Activated CD4-positive, alpha-beta T cell treated with anti-CD3 and anti-CD28 coated beads, Interleukin-2, amount 10 ng/mL, durations not matched to agents 7 days and 5 days (primary cell): ENCODE measurements at regions not wholly inside any gene's neighbourhood (a gene's known extent, or its start where the extent isn't known, plus 50 kb on each side); places are given as distances from the start of the nearest gene placed in this dataset.

Experiments used
- CTCF ChIA-PET: fragments of 350-600 bp; sonication (Branson Sonifier 250); formaldehyde crosslinking; loops from one replicate; lab custom pipeline; 2021; ENCODE audit warnings: antibody characterized with exemption; lab: Charles Lee
- POLR2A ChIA-PET: fragments of 350-600 bp; sonication (Branson Sonifier 250); formaldehyde crosslinking; loops from one replicate; lab custom pipeline; 2021; ENCODE audit warnings: antibody characterized with exemption; lab: Charles Lee
- DNase-seq: peaks from one replicate; pipeline ENCODE4 v3.0.0-alpha.2; 2020
- H3K27ac Mint-ChIP-seq: one replicate; pipeline ENCODE4 v1.8.0; 2021; ENCODE audit warnings: mild to moderate bottlenecking, moderate library complexity, mixed read lengths
- H3K27me3 Mint-ChIP-seq: one replicate; pipeline ENCODE4 v1.8.0; 2021; ENCODE audit warnings: mixed read lengths
- H3K36me3 Mint-ChIP-seq: one replicate; pipeline ENCODE4 v1.8.0; 2021; ENCODE audit warnings: low read depth, mixed read lengths
- H3K4me1 Mint-ChIP-seq: one replicate; pipeline ENCODE4 v1.8.0; 2021; ENCODE audit warnings: mixed read lengths
- H3K4me3 Mint-ChIP-seq: one replicate; pipeline ENCODE4 v1.8.0; 2021; ENCODE audit warnings: mild to moderate bottlenecking, moderate library complexity, mixed read lengths
- H3K9me3 Mint-ChIP-seq: one replicate; pipeline ENCODE4 v1.8.0; 2021; ENCODE audit warnings: mixed read lengths

DNA sequence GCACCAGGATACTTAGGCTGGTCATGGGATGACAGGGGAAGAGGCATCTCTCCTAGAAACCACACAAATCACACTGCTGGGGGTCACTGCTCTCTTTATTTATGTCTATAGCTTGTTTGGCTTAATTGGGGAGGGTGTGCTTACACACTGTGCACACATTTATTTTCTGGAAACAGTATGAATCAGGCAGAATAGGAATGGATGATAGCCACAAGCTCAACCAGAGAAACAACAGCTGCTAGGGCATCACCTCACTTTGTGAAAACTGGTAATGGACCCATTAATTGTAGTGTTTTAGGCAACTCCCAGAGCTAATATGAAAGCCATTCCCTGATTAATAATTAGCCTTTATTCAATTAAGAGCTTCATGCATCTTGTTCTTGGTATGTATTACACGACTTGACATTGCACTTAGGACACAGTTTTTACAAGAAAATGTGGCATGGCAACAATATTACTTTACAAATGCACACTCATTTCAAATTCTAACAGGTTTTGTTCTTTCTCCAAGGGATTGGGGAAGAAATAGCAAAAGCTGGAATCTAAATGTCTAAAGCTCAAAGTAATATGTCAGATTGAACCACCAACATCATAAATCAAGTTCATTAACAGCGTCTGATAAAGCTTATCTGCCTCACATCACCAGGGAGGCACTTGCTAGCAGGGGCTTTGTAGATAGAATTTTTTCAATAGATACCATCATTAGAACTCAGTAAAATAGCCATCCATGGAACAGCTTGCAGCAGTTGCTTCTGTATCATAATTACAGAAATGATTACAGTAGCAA lies 361.9 kb upstream of the FSHR start:
- POLR2A ChIA-PET = no interaction called here
- CTCF ChIA-PET = interaction anchor here (1.4 kb wide), 1 partner anchor 11 kb away, joined by 4 read pairs; no protein-coding TSS in a partner anchor
- H3K9me3 Mint-ChIP-seq = peaks cover 8% of the 10 kb centered on the region
- no peaks in the 10 kb centered on the region for H3K4me1 Mint-ChIP-seq
- no peak for DNase-seq
- H3K4me3 Mint-ChIP-seq = no peak overlapping the region
- H3K36me3 Mint-ChIP-seq = no peaks in the 10 kb centered on the region
- H3K27me3 Mint-ChIP-seq = no peaks in the 10 kb centered on the region
- H3K27ac Mint-ChIP-seq = no peak overlapping the region

DNA sequence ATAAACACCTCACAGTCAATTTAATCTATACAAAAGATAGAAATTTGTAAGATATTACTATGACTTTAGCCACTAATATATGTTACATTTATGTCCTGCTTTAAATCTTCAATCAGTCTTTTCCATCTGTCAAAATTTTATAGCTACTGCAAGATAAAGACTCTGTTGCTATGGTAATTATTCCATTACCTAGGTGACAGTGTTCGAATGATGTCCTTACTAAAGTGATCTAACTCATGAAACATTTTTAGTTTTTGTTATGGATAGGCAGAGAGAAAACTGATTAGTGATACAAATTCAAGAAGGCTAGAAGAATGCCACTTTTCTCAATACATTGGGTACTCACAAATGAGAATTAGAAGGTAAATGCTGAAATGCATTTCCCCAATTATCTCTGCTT lies 359.9 kb upstream of the FSHR start:
- no peaks in the 10 kb centered on the region for H3K4me1 Mint-ChIP-seq
- no peak overlapping the region for H3K27ac Mint-ChIP-seq
- no peaks in the 10 kb centered on the region for H3K36me3 Mint-ChIP-seq
- peaks cover 8% of the 10 kb centered on the region for H3K9me3 Mint-ChIP-seq
- H3K4me3 Mint-ChIP-seq = no peak overlapping the region
- ChIA-PET CTCF (no interaction called here), POLR2A (no interaction called here)
- no peaks in the 10 kb centered on the region for H3K27me3 Mint-ChIP-seq
- DNase-seq = no peak

DNA sequence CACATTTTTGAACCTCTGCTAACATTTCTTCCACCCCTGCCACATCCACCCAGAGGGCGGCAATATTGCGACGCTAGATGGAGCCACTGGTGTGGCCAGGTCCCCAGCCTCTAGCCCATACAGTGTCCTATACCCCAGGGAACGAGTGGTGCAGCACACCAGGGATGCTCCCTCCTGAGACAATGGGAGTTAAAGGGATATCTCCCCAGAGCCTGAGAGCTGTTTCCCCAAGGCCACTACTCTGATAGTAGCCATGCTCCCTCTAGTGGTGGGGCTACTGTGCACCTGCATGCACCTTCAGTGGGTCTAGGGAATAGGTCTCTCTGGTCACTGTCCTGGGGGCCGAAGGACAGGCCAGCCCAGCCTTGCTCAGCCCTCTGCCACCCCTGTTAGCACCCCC lies 336.4 kb upstream of the FSHR start:
- H3K4me1 Mint-ChIP-seq = no peaks in the 10 kb centered on the region
- no peak overlapping the region for H3K4me3 Mint-ChIP-seq
- H3K9me3 Mint-ChIP-seq = peaks cover 3% of the 10 kb centered on the region
- no peaks in the 10 kb centered on the region for H3K27me3 Mint-ChIP-seq
- ChIA-PET POLR2A (no interaction called here), CTCF (no interaction called here)
- peak; percentile 16 for DNase-seq
- no peaks in the 10 kb centered on the region for H3K36me3 Mint-ChIP-seq
- H3K27ac Mint-ChIP-seq = no peak overlapping the region

DNA sequence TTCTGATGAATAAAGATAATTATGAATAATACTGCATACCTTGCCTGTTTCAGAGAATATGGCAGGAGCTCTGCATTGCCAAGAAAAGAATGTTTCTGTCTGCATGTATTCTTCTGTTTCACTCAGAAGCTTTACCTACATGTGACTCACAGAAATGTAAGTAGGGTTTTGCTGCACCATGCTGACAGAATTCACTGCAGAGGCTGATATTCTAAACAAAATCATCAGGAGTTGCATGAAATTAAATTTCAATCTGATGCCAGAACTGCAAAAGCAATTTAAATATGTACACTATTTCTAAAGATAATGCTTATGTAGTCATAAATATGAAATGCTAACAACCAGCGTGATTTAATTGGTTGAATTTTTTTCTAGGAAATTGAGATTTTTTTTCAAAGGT lies 332.8 kb upstream of the FSHR start:
- no peak overlapping the region for H3K4me3 Mint-ChIP-seq
- no peaks in the 10 kb centered on the region for H3K36me3 Mint-ChIP-seq
- H3K27me3 Mint-ChIP-seq = no peaks in the 10 kb centered on the region
- ChIA-PET POLR2A (no interaction called here), CTCF (no interaction called here)
- H3K4me1 Mint-ChIP-seq = no peaks in the 10 kb centered on the region
- no peak overlapping the region for H3K27ac Mint-ChIP-seq
- DNase-seq = no peak
- peaks cover 6% of the 10 kb centered on the region for H3K9me3 Mint-ChIP-seq

DNA sequence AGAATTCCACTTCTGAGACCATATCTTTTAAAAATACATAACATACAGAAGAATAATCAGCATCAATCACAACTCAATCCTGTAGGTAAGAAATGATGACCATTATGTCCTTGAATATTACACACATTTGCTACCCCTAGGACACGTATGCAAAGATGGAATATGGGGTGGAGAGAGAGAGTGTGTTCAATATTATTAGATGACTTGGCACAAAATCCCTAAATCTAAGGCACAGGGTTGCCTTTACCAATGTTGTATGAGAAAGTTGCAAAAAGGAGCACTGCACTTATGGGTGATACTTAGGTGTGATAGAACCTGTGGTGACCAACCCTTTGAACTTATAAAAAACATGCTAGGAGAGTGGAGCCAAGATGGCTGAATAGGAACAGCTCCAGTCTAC lies 326.2 kb upstream of the FSHR start:
- no peak for DNase-seq
- H3K4me1 Mint-ChIP-seq = no peaks in the 10 kb centered on the region
- CTCF ChIA-PET = no interaction called here
- no peak overlapping the region for H3K27ac Mint-ChIP-seq
- H3K27me3 Mint-ChIP-seq = no peaks in the 10 kb centered on the region
- H3K4me3 Mint-ChIP-seq = no peak overlapping the region
- POLR2A ChIA-PET = no interaction called here
- peaks cover 14% of the 10 kb centered on the region for H3K9me3 Mint-ChIP-seq
- no peaks in the 10 kb centered on the region for H3K36me3 Mint-ChIP-seq

DNA sequence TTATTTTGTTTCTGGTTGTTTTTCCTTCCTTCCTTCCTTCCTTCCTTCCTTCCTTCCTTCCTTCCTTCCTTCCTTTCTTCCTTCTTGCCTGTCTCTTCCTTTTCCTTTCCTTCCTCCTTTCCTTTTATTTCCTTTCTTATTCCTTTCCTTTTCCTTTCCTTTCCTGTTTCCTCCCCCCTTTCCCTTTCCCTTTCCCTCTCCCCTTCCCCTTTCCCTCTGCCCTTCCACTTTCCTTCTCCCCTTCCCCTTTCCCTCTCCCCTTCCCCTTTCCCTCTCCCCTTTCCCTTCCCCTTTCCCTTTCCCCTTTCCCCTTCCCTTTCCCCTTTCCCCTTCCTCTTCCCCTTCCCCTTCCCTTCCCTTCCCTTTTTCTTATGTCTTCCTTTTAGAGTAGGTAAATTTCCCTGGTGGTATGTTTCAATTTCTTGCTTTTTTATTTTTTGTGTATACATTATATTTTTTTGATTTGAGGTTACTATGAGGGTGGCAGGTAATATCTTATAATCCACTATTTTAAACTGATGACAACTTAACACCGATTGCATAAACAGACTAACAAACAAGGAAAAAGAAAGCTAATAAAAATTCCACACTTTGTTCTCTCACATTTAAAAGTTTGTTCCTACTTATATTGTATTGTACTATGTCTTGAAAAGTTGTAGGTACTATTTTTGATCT lies 311.0 kb upstream of the FSHR start:
- CTCF ChIA-PET = no interaction called here
- H3K36me3 Mint-ChIP-seq = no peaks in the 10 kb centered on the region
- POLR2A ChIA-PET = no interaction called here
- no peak for DNase-seq
- H3K27me3 Mint-ChIP-seq = no peaks in the 10 kb centered on the region
- no peak overlapping the region for H3K4me3 Mint-ChIP-seq
- no peak overlapping the region for H3K27ac Mint-ChIP-seq
- peaks cover 9% of the 10 kb centered on the region for H3K9me3 Mint-ChIP-seq
- no peaks in the 10 kb centered on the region for H3K4me1 Mint-ChIP-seq

DNA sequence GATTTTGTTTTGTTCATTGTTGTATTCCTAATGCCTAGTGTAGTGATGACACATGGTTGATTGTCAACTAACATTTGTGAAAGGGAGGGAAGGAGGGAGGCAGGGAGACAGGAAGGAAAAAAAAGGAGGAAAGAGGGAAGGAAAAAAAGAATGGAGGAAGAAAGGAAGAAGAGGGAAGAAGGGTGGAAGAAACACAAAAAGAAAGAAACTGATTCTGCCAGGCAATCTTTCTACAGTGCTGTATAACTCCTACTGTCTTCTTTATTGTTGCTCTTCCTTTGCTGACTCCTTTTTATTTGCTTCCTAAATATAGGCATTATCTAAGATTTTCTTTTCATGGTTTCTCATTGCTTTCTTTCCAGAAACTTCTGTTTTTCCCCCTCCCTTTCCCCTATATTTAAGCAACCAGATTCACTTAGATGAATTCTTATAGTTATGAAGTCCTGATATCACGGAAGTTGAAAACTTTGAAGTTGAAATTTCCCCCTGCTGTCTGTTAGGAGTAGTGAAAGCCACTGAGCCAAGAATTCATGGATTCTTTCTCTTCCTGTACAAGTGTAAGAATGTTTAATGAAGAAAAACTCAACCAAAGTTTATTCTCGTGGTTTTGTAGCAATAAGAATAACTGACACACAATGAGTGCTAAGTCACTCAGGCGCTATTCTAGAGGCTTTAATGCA lies 305.1 kb upstream of the FSHR start:
- Mint-ChIP-seq H3K4me3 (no peak overlapping the region), H3K27ac (no peak overlapping the region), H3K36me3 (no peaks in the 10 kb centered on the region), H3K4me1 (no peaks in the 10 kb centered on the region), H3K9me3 (no peaks in the 10 kb centered on the region), H3K27me3 (no peaks in the 10 kb centered on the region)
- ChIA-PET CTCF (no interaction called here), POLR2A (no interaction called here)
- no peak for DNase-seq

DNA sequence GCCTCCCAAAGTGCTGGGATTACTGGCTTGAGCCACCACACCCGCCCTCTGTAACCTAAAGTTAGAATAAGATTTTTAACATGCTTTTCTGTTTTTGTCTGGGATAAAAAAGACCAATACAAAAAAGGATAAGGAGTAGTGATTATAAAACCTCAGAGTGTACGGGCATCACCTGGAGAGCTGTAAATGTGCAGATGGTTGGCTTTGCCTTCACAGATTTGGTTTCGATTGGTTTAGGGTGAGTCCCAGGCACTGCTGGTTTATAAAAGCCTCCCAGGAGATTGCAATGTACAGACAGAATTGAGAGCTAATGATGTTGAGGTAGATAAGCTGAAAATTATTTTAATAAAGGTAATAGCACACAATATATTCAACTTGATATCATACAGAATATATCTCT lies 289.7 kb upstream of the FSHR start:
- no peak overlapping the region for H3K4me3 Mint-ChIP-seq
- no peak for DNase-seq
- CTCF ChIA-PET = interaction anchor here (0.7 kb wide), 1 partner anchor 955 kb away, joined by 3 read pairs; no protein-coding TSS in a partner anchor

DNA sequence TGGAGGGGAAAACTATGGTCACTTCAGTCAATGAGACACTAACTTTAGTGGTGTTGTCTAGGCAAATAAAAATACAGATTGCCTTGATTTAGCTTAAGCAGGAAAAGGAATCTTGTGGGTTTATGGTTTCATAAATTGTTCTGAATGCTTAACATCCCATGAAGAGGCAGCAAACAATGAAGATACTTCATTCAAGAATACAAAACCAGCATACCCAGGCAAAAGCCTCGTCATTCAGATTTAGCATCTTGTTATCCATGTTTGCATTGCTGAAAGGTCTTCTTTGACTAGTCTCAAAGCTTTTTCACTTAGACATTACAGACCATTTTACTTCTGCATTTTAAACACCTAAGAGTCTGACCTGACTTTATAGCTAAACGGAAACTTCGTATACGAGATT lies 272.7 kb upstream of the FSHR start:
- no peak for DNase-seq
- Mint-ChIP-seq H3K27me3 (no peaks in the 10 kb centered on the region), H3K36me3 (no peaks in the 10 kb centered on the region), H3K9me3 (peaks cover 7% of the 10 kb centered on the region), H3K27ac (no peak overlapping the region), H3K4me1 (no peaks in the 10 kb centered on the region), H3K4me3 (no peak overlapping the region)
- CTCF ChIA-PET = no interaction called here
- POLR2A ChIA-PET = no interaction called here

More for the DNA sequence above, 289.7 kb upstream of the FSHR start:
- no peaks in the 10 kb centered on the region for H3K4me1 Mint-ChIP-seq
- POLR2A ChIA-PET = no interaction called here
- H3K36me3 Mint-ChIP-seq = no peaks in the 10 kb centered on the region
- H3K9me3 Mint-ChIP-seq = no peaks in the 10 kb centered on the region
- no peak overlapping the region for H3K27ac Mint-ChIP-seq
- no peaks in the 10 kb centered on the region for H3K27me3 Mint-ChIP-seq

DNA sequence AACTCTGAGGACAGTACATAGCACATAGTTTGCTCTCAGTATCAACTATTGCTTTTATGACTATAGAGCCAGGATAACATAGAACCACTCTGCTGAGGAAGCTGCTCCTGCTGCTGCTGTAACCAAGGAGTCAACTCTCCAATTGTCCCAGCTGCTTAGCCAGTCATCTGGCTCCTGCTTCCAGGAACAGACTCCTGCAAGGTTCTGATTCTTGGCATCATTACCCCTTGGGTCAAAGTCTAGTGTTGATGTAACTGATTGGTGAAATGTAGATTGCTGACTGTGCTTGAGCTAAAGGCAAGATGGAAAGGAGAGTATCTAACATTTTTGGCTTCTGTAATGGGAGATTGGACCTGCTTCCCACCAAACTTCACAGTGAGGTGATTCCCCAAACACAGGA lies 261.9 kb upstream of the FSHR start:
- CTCF ChIA-PET = no interaction called here
- POLR2A ChIA-PET = no interaction called here
- Mint-ChIP-seq H3K4me1 (no peaks in the 10 kb centered on the region), H3K27me3 (no peaks in the 10 kb centered on the region), H3K36me3 (no peaks in the 10 kb centered on the region), H3K9me3 (no peaks in the 10 kb centered on the region), H3K27ac (no peak overlapping the region), H3K4me3 (no peak overlapping the region)
- DNase-seq = no peak

DNA sequence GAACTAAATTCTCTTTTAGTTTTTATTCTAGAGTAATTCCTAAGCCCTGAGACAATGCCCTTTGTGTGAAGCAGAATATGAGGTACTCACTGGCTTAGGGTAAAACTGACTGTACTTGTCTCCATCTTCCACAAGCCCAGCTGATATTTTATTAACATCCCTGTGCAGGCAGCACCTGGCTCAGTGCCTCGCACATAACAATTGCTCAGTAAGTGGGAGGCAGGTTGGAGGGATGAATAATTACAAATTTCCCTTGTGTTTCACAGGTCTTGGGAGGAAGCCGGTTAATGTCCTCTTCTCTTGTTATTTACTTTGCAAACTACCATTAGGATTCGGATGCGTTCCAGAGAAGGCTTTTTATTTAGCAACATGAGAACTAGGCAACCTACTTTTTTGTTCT lies 249.8 kb upstream of the FSHR start:
- CTCF ChIA-PET = no interaction called here

DNA sequence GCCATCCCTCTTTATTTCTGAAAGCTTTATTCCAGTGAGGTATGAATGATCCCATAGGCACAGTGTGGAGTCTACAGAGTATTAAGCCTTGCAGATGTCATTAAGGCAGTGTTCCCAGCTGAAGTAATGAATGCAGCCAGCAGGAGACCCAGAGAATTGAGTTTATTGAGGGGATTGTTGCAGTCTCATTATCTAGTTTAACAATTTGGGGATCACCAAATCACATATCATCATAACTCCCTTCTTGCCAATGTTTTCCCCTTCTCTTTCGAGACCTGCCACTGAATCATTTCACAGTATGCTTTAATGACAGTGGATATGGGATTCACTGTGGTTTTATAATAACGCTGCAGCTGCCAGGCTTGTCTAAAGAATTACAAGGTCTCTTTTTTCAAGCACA lies 249.3 kb upstream of the FSHR start:
- DNase-seq = no peak
- CTCF ChIA-PET = no interaction called here
- Mint-ChIP-seq H3K9me3 (no peaks in the 10 kb centered on the region), H3K36me3 (no peaks in the 10 kb centered on the region), H3K27me3 (no peaks in the 10 kb centered on the region), H3K4me3 (no peak overlapping the region), H3K27ac (no peak overlapping the region), H3K4me1 (no peaks in the 10 kb centered on the region)
- POLR2A ChIA-PET = no interaction called here

More for the DNA sequence above, 249.8 kb upstream of the FSHR start:
- H3K4me1 Mint-ChIP-seq = no peaks in the 10 kb centered on the region
- H3K9me3 Mint-ChIP-seq = no peaks in the 10 kb centered on the region
- DNase-seq = no peak
- H3K36me3 Mint-ChIP-seq = no peaks in the 10 kb centered on the region
- H3K27me3 Mint-ChIP-seq = no peaks in the 10 kb centered on the region
- H3K27ac Mint-ChIP-seq = no peak overlapping the region
- POLR2A ChIA-PET = no interaction called here
- H3K4me3 Mint-ChIP-seq = no peak overlapping the region

DNA sequence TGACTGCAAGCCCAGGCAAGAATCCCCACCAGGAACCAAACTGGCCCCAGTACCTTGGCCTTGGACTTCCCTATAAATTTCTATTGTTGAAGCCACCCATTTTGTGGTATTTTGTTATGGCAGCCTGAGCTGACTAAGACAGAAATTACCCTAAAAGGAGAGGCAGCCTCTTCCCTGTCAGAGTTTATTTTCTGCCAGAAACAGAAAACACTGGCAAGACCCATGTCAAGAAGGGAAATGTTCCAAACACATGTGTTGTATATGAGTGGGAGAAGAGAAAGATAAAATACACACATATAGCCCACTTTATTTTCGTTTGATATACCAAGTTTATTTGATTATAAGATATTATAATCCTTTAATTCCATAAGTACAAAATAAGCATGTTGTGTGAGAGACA lies 225.1 kb upstream of the FSHR start:
- no peaks in the 10 kb centered on the region for H3K36me3 Mint-ChIP-seq
- no peak overlapping the region for H3K4me3 Mint-ChIP-seq
- no peaks in the 10 kb centered on the region for H3K27me3 Mint-ChIP-seq
- ChIA-PET CTCF (no interaction called here), POLR2A (no interaction called here)
- peaks cover 2% of the 10 kb centered on the region for H3K9me3 Mint-ChIP-seq
- no peak overlapping the region for H3K27ac Mint-ChIP-seq
- DNase-seq = no peak
- no peaks in the 10 kb centered on the region for H3K4me1 Mint-ChIP-seq
